CD4-positive, alpha-beta T cell treated with Interleukin-10 for 1 hour (primary cell): ENCODE measurements at regions not wholly inside any gene's neighbourhood (a gene's known extent, or its start where the extent isn't known, plus 50 kb on each side); places are given as distances from the start of the nearest gene placed in this dataset.

Experiments
- DNase-seq: peaks from one replicate; pipeline ENCODE4 v3.0.0-alpha.2; 2020

GRCh38 chr6:47112317-47112716 is 70.2 kb upstream of the ADGRF1 start:
- DNase-seq, result no peak

- no peak for DNase-seq
These were observed 69.6 kb upstream of the ADGRF1 start for GRCh38 chr6:47111685-47112084.

DNA sequence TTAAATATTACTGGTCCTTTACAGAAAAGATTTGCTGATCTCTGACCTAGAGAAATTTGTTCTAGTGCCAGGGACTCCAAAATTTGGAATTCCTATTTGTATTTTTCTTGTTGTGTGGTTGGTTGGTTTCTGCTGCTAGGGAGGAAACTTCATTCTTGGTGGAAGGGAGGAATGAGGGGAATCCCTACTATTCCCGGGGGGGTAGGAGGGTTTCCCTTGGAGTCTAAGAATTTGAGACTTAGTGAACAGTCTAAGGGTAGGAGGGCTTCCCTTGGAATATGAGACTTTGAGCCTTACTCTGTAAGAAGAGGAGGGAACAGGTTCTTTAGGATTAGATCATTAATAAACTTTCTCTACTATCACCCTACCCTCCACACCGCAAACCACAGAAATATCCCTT is 67.1 kb upstream of the ADGRF1 start:
- DNase-seq, result no peak

DNA sequence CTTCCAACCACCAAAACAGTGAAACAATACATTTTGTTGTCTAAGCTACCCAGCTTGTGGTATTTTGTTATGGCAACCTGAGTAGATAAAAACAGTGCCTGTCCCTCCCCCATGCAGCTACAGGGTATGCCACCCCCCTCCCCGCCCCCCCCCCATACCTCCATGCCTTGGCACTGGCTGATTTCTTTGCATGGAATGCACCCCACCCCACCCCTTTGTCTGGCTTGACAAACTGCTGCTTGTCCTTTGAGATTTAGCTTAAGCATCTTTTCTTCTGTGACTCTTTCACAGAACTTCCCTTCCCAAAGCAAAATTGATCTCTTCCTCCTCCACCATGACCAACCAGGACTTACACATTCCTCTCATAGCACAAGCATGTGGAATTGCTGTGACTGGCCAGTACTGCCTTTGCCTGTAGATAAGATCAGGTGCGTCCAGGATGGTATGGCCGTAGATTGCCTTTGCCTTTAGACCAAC is 64.6 kb upstream of the ADGRF1 start:
- no peak for DNase-seq

- no peak for DNase-seq
These were observed 64.1 kb upstream of the ADGRF1 start for GRCh38 chr6:47106216-47106615.

DNA sequence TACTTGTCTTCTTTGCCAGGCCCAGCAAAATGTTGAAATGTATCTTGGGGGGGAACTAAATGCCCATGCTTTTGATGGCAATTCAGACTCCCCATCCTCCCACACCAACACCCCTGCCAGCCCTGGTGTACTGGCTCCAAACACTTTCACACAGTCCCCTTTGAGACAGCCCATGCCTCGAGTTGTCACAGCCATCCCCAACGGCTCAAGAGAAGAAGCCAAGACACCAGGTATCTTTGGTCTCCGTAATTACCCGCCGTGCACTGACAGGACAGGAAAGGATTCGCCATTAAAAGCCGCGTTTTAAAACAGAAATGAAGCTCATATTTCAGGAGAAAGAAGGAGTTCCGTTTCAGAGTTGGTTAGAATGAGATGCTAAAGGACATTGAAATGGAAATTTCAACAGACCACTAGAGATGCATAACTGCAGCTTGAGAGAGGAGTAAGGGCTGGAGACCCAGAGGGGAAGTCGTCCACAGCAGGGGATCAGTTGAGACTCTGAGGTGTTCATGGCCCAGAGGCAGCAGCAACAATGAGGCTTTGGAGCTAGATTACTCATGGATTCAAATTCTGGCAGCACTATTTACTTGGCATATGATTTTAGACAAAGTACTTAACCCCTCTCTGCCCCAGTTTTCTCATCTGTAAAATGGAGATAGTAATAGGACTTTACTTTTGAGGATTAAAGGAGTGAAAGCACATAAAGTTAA is 63.5 kb upstream of the ADGRF1 start:
- no peak for DNase-seq

GRCh38 chr6:47103931-47104330 is 61.8 kb upstream of the ADGRF1 start:
- no peak for DNase-seq

- no peak for DNase-seq
These were observed 60.2 kb upstream of the ADGRF1 start for GRCh38 chr6:47102331-47102730.

DNA sequence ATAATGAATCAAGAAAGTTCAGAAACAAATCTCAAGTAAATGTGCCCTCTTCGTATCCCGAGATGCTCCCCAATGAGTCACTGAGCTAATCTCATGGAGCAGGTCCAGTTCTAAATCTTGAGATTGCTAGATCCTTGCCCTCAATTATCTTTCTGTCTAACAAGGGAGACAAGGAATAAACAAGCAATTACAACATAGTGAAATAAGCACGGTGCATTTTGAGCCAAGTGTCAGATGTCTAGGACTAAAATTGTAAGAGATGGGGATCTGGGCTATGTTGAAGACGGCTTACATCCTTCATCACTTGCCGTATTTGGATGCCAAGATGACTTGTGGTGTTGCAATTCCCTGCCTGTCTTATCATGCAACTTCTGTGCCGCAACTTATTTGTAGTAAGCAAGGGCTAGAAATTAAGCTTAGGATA is 56.5 kb upstream of the ADGRF1 start:
- no peak for DNase-seq

GRCh38 chr6:47097092-47097945 is 55.2 kb upstream of the ADGRF1 start:
- peak; percentile 21 for DNase-seq

GRCh38 chr6:47096211-47096895 is 54.2 kb upstream of the ADGRF1 start:
- no peak for DNase-seq

DNA sequence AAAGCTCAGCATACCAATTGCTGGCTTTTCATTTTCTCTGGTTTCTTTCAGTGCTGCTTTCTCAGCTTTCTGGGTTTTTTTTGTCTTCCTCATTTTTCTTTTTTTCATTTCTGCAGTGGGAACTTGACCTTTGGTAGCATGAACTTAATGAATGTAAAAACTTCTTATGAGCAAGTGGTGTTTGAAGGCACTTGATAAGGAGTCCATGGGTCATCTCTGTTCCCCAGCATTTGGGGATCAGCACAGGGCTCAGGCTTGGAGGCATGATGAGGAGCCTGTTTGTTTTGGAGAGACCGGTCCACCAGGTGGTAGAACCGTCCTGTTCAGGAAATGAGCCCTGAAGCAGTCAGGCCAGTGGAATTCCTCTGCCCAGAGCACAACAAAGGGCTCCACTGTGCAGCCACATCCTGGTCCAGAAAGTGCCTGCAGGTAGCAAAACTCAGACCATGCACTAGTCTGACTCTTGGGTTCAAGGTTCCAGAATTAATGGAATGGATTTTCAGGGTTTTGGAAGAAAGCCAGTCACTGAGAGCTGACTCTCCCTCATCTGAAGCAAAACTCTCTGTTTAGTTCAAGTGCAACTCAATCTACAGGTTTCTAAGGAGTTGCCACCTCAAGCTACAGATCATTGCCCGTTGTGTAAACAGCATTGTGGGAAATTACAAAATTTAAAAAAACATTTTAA is 52.3 kb upstream of the ADGRF1 start:
- DNase-seq, result no peak

GRCh38 chr6:47093169-47093568 is 51.0 kb upstream of the ADGRF1 start:
- no peak for DNase-seq

DNA sequence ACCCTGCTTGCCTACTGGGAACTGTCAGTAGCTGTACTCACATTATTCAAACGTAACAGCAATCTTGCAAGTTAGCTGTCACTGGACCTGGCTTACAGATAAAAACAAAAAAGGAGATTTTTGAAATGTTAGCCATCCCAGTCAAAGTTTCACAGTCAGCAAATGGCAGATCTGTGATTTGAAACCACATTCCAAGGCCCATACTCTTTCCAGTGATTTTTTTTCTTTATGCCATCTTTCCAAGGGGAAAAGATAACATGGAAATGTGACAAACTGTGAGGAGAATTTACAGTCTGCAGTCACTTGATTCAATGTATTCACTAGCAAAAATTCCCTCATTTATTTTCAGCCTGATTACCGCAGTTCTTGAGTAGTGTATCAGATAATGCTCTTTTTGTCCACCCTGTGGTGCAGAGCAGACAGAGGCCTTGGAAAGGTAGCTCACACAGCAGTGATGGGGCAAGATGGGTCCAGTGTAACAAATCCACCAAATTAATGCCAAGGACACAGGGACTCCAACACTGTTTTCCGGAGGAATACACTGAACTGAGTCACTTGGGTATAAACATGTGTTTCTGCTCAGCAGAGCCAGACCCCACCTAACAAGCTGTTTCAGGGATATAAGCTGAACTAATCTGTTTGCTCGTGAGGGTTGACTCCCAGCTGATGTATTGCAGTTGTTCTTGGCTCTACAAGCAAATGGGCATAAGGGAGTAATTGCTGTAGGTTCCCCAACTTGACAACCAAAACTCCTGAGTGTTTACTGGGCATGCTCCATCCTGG is 49.9 kb upstream of the ADGRF1 start:
- DNase-seq, result no peak
